IMR-90 (cell line): ENCODE measurements at regions not wholly inside any gene's neighbourhood (a gene's known extent, or its start where the extent isn't known, plus 50 kb on each side); places are given as distances from the start of the nearest gene placed in this dataset.
"Not testable (repeated sequence)": the region's sequence is repeated elsewhere in the genome, so short reads cannot be mapped to it uniquely, and the experiment has no call there.

ENCODE experiments used
- ATAC-seq: fragments of 200-7000 bp; cut with Tn5 transposase; 2 replicates; pipeline ENCODE4 v1.9.1; 2020; ENCODE audit warnings: low read depth, mild to moderate bottlenecking, moderate library complexity
- BruUV-seq: library from RNA; stranded (reverse); fragments of 400-500 nt; replicated peaks from 2 replicates; lab custom pipeline; 2021; lab: Mats Ljungman, UMichigan
- CTCF ChIA-PET: fragments of 300-600 bp; formaldehyde crosslinking; extraction: SDS; loops from one replicate; lab custom pipeline; 2021; ENCODE audit warnings: antibody characterized with exemption; lab: Yijun Ruan, JAX
- POLR2A ChIA-PET: fragments of 300-600 bp; sonication (Branson Sonifier 250); formaldehyde crosslinking; loops from one replicate; lab custom pipeline; 2022; ENCODE audit warnings: antibody characterized with exemption; ENCODE audit not compliant: unreplicated experiment; lab: Charles Lee
- DNase-seq: peaks from one replicate; pipeline ENCODE4 v3.0.0; 2013
- H2AFZ ChIP-seq: replicated peaks from 2 replicates; pipeline ENCODE3; 2013; ENCODE audit warnings: low read length, mild to moderate bottlenecking; ENCODE audit not compliant: poor library complexity
- H2AK5ac ChIP-seq: 2 replicates; pipeline ENCODE4 v1.6.1; 2013; ENCODE audit warnings: low read depth, low read length, inconsistent platforms
- H2AK9ac ChIP-seq: replicated peaks from 2 replicates; pipeline ENCODE3; 2013; ENCODE audit warnings: mild to moderate bottlenecking, low read depth, low read length, moderate library complexity; ENCODE audit not compliant: poor library complexity
- H2BK120ac ChIP-seq: 2 replicates; pipeline ENCODE4 v1.6.1; 2013; ENCODE audit warnings: low read depth, low read length, inconsistent platforms
- H2BK15ac ChIP-seq: 3 replicates; pipeline ENCODE4 v1.6.1; 2013; ENCODE audit warnings: low read depth, low read length, inconsistent platforms
- H2BK20ac ChIP-seq: 2 replicates; pipeline ENCODE4 v1.6.1; 2013; ENCODE audit warnings: low read depth, mild to moderate bottlenecking, inconsistent platforms, low read length, moderate library complexity
- H2BK5ac ChIP-seq: 2 replicates; pipeline ENCODE4 v1.6.1; 2013; ENCODE audit warnings: mild to moderate bottlenecking, low read depth, low read length, inconsistent platforms; ENCODE audit not compliant: poor library complexity, severe bottlenecking
- H3K14ac ChIP-seq: replicated peaks from 2 replicates; pipeline ENCODE4 v1.6.1; 2013; ENCODE audit warnings: low read depth, low read length, inconsistent platforms
- H3K18ac ChIP-seq: 2 replicates; pipeline ENCODE4 v1.6.1; 2013; ENCODE audit warnings: low read depth, low read length, control low read depth
- H3K23ac ChIP-seq: 2 replicates; pipeline ENCODE4 v1.6.1; 2013; ENCODE audit warnings: low read depth, low read length, inconsistent platforms
- H3K27ac ChIP-seq: 2 replicates; pipeline ENCODE4 v1.5.1; 2013; ENCODE audit warnings: mild to moderate bottlenecking, control low read depth, low read length; ENCODE audit not compliant: insufficient read depth
- H3K27me3 ChIP-seq: 2 replicates; pipeline ENCODE4 v1.6.1; 2013; ENCODE audit warnings: low read length; ENCODE audit not compliant: control insufficient read depth, insufficient read depth
- H3K36me3 ChIP-seq: 2 replicates; pipeline ENCODE4 v1.6.1; 2013; ENCODE audit warnings: low read length, mixed read lengths; ENCODE audit not compliant: control insufficient read depth, insufficient read depth
- H3K4ac ChIP-seq: 2 replicates; pipeline ENCODE4 v1.6.1; 2013; ENCODE audit warnings: low read depth, low read length, inconsistent platforms
- H3K4me1 ChIP-seq: 2 replicates; pipeline ENCODE4 v1.6.1; 2013; ENCODE audit warnings: low read length, mixed read lengths; ENCODE audit not compliant: control insufficient read depth, insufficient read depth
- H3K4me2 ChIP-seq: 2 replicates; pipeline ENCODE4 v1.6.1; 2013; ENCODE audit warnings: low read depth, mild to moderate bottlenecking, control low read depth, low read length, moderate library complexity
- H3K4me3 ChIP-seq: 2 replicates; pipeline ENCODE4 v1.5.1; 2013; ENCODE audit warnings: low read depth, mild to moderate bottlenecking, control low read depth, low read length, moderate library complexity; ENCODE audit not compliant: insufficient read depth
- H3K56ac ChIP-seq: 2 replicates; pipeline ENCODE4 v1.6.1; 2013; ENCODE audit warnings: low read length, inconsistent platforms; ENCODE audit not compliant: insufficient read depth; ENCODE audit errors: extremely low read depth
- H3K79me1 ChIP-seq, 2 experiments: 2 replicates each; pipeline ENCODE4 v1.6.1; 2013; ENCODE audit warnings: low read length in 2 of 2, inconsistent platforms in 1 of 2, low read depth in 1 of 2
- H3K9ac ChIP-seq: 2 replicates; pipeline ENCODE4 v1.6.1; 2013; ENCODE audit warnings: low read depth, low read length, control low read depth
- H3K9me1 ChIP-seq: 2 replicates; pipeline ENCODE4 v1.6.1; 2013; ENCODE audit warnings: low read length, inconsistent platforms; ENCODE audit not compliant: insufficient read depth
- H3K9me3 ChIP-seq: 2 replicates; pipeline ENCODE4 v1.6.1; 2013; ENCODE audit warnings: low read length; ENCODE audit not compliant: control insufficient read depth, insufficient read depth
- H4K20me1 ChIP-seq: 2 replicates; pipeline ENCODE4 v1.6.1; 2013; ENCODE audit warnings: low read length, inconsistent platforms; ENCODE audit not compliant: insufficient read depth
- H4K5ac ChIP-seq: 2 replicates; pipeline ENCODE4 v1.6.1; 2013; ENCODE audit warnings: mild to moderate bottlenecking, low read depth, low read length, control low read depth
- H4K8ac ChIP-seq, 2 experiments: 2 replicates each; pipeline ENCODE4 v1.6.1; 2013; ENCODE audit warnings: low read depth in 2 of 2, low read length in 2 of 2, control low read depth in 1 of 2, inconsistent platforms in 1 of 2
- H4K91ac ChIP-seq: 2 replicates; pipeline ENCODE4 v1.6.1; 2013; ENCODE audit warnings: low read depth, low read length, inconsistent platforms; ENCODE audit not compliant: insufficient read depth
- CHD1 ChIP-seq: IDR thresholded peaks from 2 replicates; pipeline ENCODE4 v1.6.1; 2012; ENCODE audit warnings: low read depth, low read length, improper control_type of control experiment
- POLR2A ChIP-seq: IDR thresholded peaks from 2 replicates; pipeline ENCODE4 v1.6.1; 2012; ENCODE audit warnings: mild to moderate bottlenecking, low read depth, low read length
- SMC3 ChIP-seq: fragments of 150-350 bp; IDR thresholded peaks from 2 replicates; pipeline ENCODE4 v1.6.1; 2016; ENCODE audit warnings: low read depth, mild to moderate bottlenecking, antibody characterized with exemption, low read length, moderate library complexity
- WGBS, 2 experiments: methylation state at CpG; one replicate each; pipeline versions ENCODE4 v1.1.5 to v1.1.7; 2013; ENCODE audit warnings: missing lambda C conversion rate in 2 of 2; ENCODE audit not compliant: insufficient read length in 1 of 2; ENCODE audit errors: extremely low coverage in 2 of 2; 5-methylcytosine and 5-hydroxymethylcytosine counted together
- dilution Hi-C: fragments of 300-500 bp; cut with HindIII; formaldehyde crosslinking; loops from one replicate; pipeline ENCODE4 v1.14.3; 2018; ENCODE audit warnings: low sequenced_read_pairs; ENCODE audit not compliant: unreplicated experiment
- in situ Hi-C: fragments of 300-500 bp; cut with MboI; formaldehyde crosslinking; loops from 3 replicates; pipeline ENCODE4 v1.14.3; 2019; ENCODE audit warnings: low sequenced_read_pairs, inconsistent platforms, mixed read lengths
- intact Hi-C: fragments of 100-400 bp; cut with micrococcal nuclease; formaldehyde crosslinking; loops from 2 replicates; pipeline ENCODE4 v1.10.0; 2022

- peaks cover 14% of the 10 kb centered on the region for H3K9me3 ChIP-seq
- no peak overlapping the region for H3K23ac ChIP-seq
- ATAC-seq (no peak), DNase-seq (no peak)
- H3K9me1 ChIP-seq: no peaks in the 10 kb centered on the region
- no peak for TF ChIP-seq SMC3
- TF ChIP-seq CHD1: no peak
- TF ChIP-seq POLR2A: no peak
- no peak overlapping the region for H2BK15ac ChIP-seq
- dilution Hi-C loops: no loop called here
- H2AK5ac ChIP-seq: no peak overlapping the region
- H4K8ac ChIP-seq: no peak overlapping the region
- H3K56ac ChIP-seq: no peak overlapping the region
- no TSS peak for BruUV-seq
- ChIA-PET CTCF (no interaction called here), POLR2A (no interaction called here)
- no peak overlapping the region for H3K9ac ChIP-seq
- no peak overlapping the region for H2BK5ac ChIP-seq
- H4K91ac ChIP-seq: no peak overlapping the region
- 58% methylated on average over 2 of the region's 7 CpGs; no CpG with 5 or more reads in 1 of the 2 experiments for WGBS, 2 experiments
- H3K18ac ChIP-seq: no peak overlapping the region
- no peak overlapping the region for H4K5ac ChIP-seq
- no peak overlapping the region for H3K4me3 ChIP-seq
- no peak overlapping the region for H3K27ac ChIP-seq
- in situ Hi-C loops: no loop called here
- no peaks in the 10 kb centered on the region for H4K20me1 ChIP-seq
- no peak overlapping the region for H3K4ac ChIP-seq
- no peaks in the 10 kb centered on the region for H3K27me3 ChIP-seq
- H3K36me3 ChIP-seq: no peaks in the 10 kb centered on the region
- H3K4me1 ChIP-seq: no peaks in the 10 kb centered on the region
- H2AK9ac ChIP-seq: no peak overlapping the region
- intact Hi-C loops: no loop called here
- no peak overlapping the region for H3K4me2 ChIP-seq
- no peaks in the 10 kb centered on the region for H3K79me1 ChIP-seq
- H2BK20ac ChIP-seq: no peak overlapping the region
- no peak overlapping the region for H2BK120ac ChIP-seq
- H3K14ac ChIP-seq: no peak overlapping the region
- H2AFZ ChIP-seq: no peak overlapping the region
Observed at GRCh38 chr20:55132523-55132922, 657.1 kb downstream of the DOK5 start.

- H3K79me1 ChIP-seq, H3K56ac ChIP-seq, H3K4ac ChIP-seq, CTCF ChIA-PET, H3K27ac ChIP-seq, H3K36me3 ChIP-seq, H3K9me3 ChIP-seq, H3K9ac ChIP-seq, H3K9me1 ChIP-seq, intact Hi-C loops, H2BK15ac ChIP-seq, in situ Hi-C loops, ATAC-seq, H3K14ac ChIP-seq, H2BK20ac ChIP-seq, H2AK9ac ChIP-seq, POLR2A ChIA-PET, DNase-seq, H3K27me3 ChIP-seq, H3K4me2 ChIP-seq, H4K8ac ChIP-seq, H3K18ac ChIP-seq, H3K4me3 ChIP-seq, H2AK5ac ChIP-seq, H4K91ac ChIP-seq, H3K4me1 ChIP-seq, H3K23ac ChIP-seq, BruUV-seq, H4K5ac ChIP-seq, H2BK120ac ChIP-seq, H2BK5ac ChIP-seq, dilution Hi-C loops, H4K20me1 ChIP-seq, H2AFZ ChIP-seq: not testable (repeated sequence)
- no CpG with 5 or more reads among the region's 4 CpGs for WGBS, 2 experiments
Observed at GRCh38 chr20:55117577-55117976, 642.2 kb downstream of the DOK5 start.
